WTC11 (cell line): ENCODE measurements at regions not wholly inside any gene's neighbourhood (a gene's known extent, or its start where the extent isn't known, plus 50 kb on each side); places are given as distances from the start of the nearest gene placed in this dataset.

ENCODE experiments used
- ATAC-seq: fragments of 200-7000 bp; cut with Tn5 transposase; 2 replicates; pipeline ENCODE4 v1.10.0; 2021; ENCODE audit warnings: mild to moderate bottlenecking, moderate library complexity
- CTCF ChIA-PET: fragments of 300-600 bp; sonication (Branson Sonifier 250); formaldehyde crosslinking; loops from one replicate; lab custom pipeline; 2021; ENCODE audit warnings: antibody characterized with exemption; lab: Charles Lee
- POLR2A ChIA-PET: fragments of 350-600 bp; sonication (Branson Sonifier 250); formaldehyde crosslinking; loops from one replicate; lab custom pipeline; 2021; ENCODE audit warnings: antibody characterized with exemption; lab: Charles Lee
- DNase-seq: peaks from one replicate; pipeline ENCODE4 v3.0.0; 2021; ENCODE audit warnings: low spot score
- H3K27ac Mint-ChIP-seq: 2 replicates; pipeline ENCODE4 v1.8.0; 2021; ENCODE audit warnings: mixed read lengths
- H3K27me3 Mint-ChIP-seq: 2 replicates; pipeline ENCODE4 v1.8.0; 2021; ENCODE audit warnings: low read depth, mild to moderate bottlenecking, moderate library complexity, mixed read lengths
- H3K36me3 Mint-ChIP-seq: 2 replicates; pipeline ENCODE4 v1.8.0; 2021; ENCODE audit warnings: mixed read lengths
- H3K4me1 Mint-ChIP-seq: 2 replicates; pipeline ENCODE4 v1.8.0; 2022; ENCODE audit warnings: mixed read lengths
- H3K4me3 Mint-ChIP-seq: 2 replicates; pipeline ENCODE4 v1.8.0; 2021; ENCODE audit warnings: mild to moderate bottlenecking, moderate library complexity, mixed read lengths
- H3K9me3 Mint-ChIP-seq: 2 replicates; pipeline ENCODE4 v1.8.0; 2021; ENCODE audit warnings: mixed read lengths
- CBFB ChIP-seq: sonication (generic); formaldehyde crosslinking; IDR thresholded peaks from 2 replicates; pipeline ENCODE4 v1.8.1; 2022; ENCODE audit warnings: mild to moderate bottlenecking, low read depth, missing genetic modification reagents
- CREB1 ChIP-seq: sonication (generic); formaldehyde crosslinking; IDR thresholded peaks from 2 replicates; pipeline ENCODE4 v1.8.0; 2023; ENCODE audit warnings: mild to moderate bottlenecking, missing genetic modification reagents
- CREM ChIP-seq: sonication (generic); formaldehyde crosslinking; IDR thresholded peaks from 2 replicates; pipeline ENCODE4 v1.8.1; 2022; ENCODE audit warnings: mild to moderate bottlenecking, missing genetic modification reagents, moderate library complexity
- ESRRA ChIP-seq: sonication (generic); formaldehyde crosslinking; IDR thresholded peaks from 2 replicates; pipeline ENCODE4 v1.8.1; 2022; ENCODE audit warnings: mild to moderate bottlenecking, missing genetic modification reagents, borderline replicate concordance
- FOXJ3 ChIP-seq: sonication (generic); formaldehyde crosslinking; IDR thresholded peaks from 2 replicates; pipeline ENCODE4 v1.9.0; 2021; ENCODE audit warnings: missing genetic modification reagents, mild to moderate bottlenecking, borderline replicate concordance
- GRHL2 ChIP-seq: fragments of 250-450 bp; sonication (Bioruptor Pico); IDR thresholded peaks from 2 replicates; pipeline ENCODE4 v1.8.0; 2022; ENCODE audit warnings: mild to moderate bottlenecking, moderate library complexity; ENCODE audit not compliant: insufficient replicate concordance, severe bottlenecking
- GTF2I ChIP-seq: fragments of 250-450 bp; sonication (Bioruptor Pico); conservative IDR thresholded peaks from 2 replicates; pipeline ENCODE4 v1.4.0; 2021; ENCODE audit warnings: mild to moderate bottlenecking
- KAT7 ChIP-seq: sonication (generic); formaldehyde crosslinking; IDR thresholded peaks from 2 replicates; pipeline ENCODE4 v1.8.1; 2023; ENCODE audit warnings: missing genetic modification reagents, mild to moderate bottlenecking, borderline replicate concordance
- NR1H2 ChIP-seq: sonication (generic); formaldehyde crosslinking; IDR thresholded peaks from 2 replicates; pipeline ENCODE4 v1.9.0; 2021; ENCODE audit warnings: mild to moderate bottlenecking, moderate library complexity, missing genetic modification reagents
- NR2C2 ChIP-seq: sonication (generic); formaldehyde crosslinking; IDR thresholded peaks from 2 replicates; pipeline ENCODE4 v1.8.0; 2022; ENCODE audit warnings: mild to moderate bottlenecking, missing genetic modification reagents
- RELA ChIP-seq: sonication (generic); formaldehyde crosslinking; IDR thresholded peaks from 2 replicates; pipeline ENCODE4 v1.8.1; 2022; ENCODE audit warnings: missing genetic modification reagents, mild to moderate bottlenecking, borderline replicate concordance
- SMAD4 ChIP-seq: sonication (generic); formaldehyde crosslinking; IDR thresholded peaks from 2 replicates; pipeline ENCODE4 v1.8.0; 2022; ENCODE audit warnings: mild to moderate bottlenecking, missing genetic modification reagents
- STAT6 ChIP-seq: sonication (generic); formaldehyde crosslinking; conservative IDR thresholded peaks from 2 replicates; pipeline ENCODE4 v1.8.1; 2023; ENCODE audit warnings: mild to moderate bottlenecking, low read depth, missing genetic modification reagents, moderate library complexity
- TEAD1 ChIP-seq: sonication (generic); formaldehyde crosslinking; IDR thresholded peaks from 2 replicates; pipeline ENCODE4 v1.8.0; 2022; ENCODE audit warnings: mild to moderate bottlenecking, missing genetic modification reagents
- ZNF219 ChIP-seq: sonication (generic); formaldehyde crosslinking; IDR thresholded peaks from 2 replicates; pipeline ENCODE4 v1.8.0; 2023; ENCODE audit warnings: missing genetic modification reagents, mild to moderate bottlenecking, borderline replicate concordance
- ZNF396 ChIP-seq: fragments of 250-450 bp; sonication (Bioruptor Pico); IDR thresholded peaks from 2 replicates; pipeline ENCODE4 v1.8.0; 2021; ENCODE audit warnings: mild to moderate bottlenecking, moderate library complexity, borderline replicate concordance
- ZNF416 ChIP-seq: fragments of 250-450 bp; sonication (Bioruptor Pico); IDR thresholded peaks from 2 replicates; pipeline ENCODE4 v1.9.0; 2021; ENCODE audit warnings: mild to moderate bottlenecking, inconsistent platforms
- TF ChIP-seq, protein P1 (sequence below): fragments of 250-450 bp; sonication (Bioruptor Pico); IDR thresholded peaks from 2 replicates; pipeline ENCODE4 v1.9.0; 2021; ENCODE audit warnings: mild to moderate bottlenecking
- TF ChIP-seq, protein P2 (sequence below): sonication (generic); formaldehyde crosslinking; IDR thresholded peaks from 2 replicates; pipeline ENCODE4 v1.8.1; 2022; ENCODE audit warnings: low read depth, mild to moderate bottlenecking, moderate library complexity, missing genetic modification reagents, borderline replicate concordance
- TF ChIP-seq, protein P3 (sequence below): sonication (generic); formaldehyde crosslinking; IDR thresholded peaks from 2 replicates; pipeline ENCODE4 v1.8.1; 2022; ENCODE audit warnings: low read depth, missing genetic modification reagents, borderline replicate concordance
- TF ChIP-seq, protein P4 (sequence below): fragments of 200-600 bp; IDR thresholded peaks from 2 replicates; pipeline ENCODE4 v1.8.0; 2022; ENCODE audit warnings: antibody characterized with exemption

DNA sequence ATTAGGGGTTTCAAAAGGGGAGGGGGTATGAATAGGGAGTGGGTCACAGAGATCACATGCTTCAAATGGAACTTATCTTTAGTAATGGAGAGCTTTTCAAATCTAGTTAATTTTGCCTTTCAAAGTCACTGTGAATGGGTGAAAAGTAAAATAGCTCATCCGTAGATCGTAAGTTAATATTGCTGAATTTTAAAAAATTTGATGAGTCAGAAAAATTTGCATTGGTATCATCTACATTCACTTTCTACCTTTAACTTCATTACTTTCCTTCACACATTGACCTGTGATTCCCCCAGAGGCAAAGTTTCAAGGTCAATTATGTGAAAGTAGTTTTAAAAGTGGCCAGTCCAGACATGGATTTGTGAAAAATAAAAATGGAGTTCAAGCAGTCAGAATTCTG, 139.0 kb upstream of the SLC35B3 start (continued):
- TF ChIP-seq GRHL2: no peak
- no peak for TF ChIP-seq ZNF219 (CRISPR knock-in tag)
- TF ChIP-seq NR2C2: no peak
- TF ChIP-seq, protein P1, sequence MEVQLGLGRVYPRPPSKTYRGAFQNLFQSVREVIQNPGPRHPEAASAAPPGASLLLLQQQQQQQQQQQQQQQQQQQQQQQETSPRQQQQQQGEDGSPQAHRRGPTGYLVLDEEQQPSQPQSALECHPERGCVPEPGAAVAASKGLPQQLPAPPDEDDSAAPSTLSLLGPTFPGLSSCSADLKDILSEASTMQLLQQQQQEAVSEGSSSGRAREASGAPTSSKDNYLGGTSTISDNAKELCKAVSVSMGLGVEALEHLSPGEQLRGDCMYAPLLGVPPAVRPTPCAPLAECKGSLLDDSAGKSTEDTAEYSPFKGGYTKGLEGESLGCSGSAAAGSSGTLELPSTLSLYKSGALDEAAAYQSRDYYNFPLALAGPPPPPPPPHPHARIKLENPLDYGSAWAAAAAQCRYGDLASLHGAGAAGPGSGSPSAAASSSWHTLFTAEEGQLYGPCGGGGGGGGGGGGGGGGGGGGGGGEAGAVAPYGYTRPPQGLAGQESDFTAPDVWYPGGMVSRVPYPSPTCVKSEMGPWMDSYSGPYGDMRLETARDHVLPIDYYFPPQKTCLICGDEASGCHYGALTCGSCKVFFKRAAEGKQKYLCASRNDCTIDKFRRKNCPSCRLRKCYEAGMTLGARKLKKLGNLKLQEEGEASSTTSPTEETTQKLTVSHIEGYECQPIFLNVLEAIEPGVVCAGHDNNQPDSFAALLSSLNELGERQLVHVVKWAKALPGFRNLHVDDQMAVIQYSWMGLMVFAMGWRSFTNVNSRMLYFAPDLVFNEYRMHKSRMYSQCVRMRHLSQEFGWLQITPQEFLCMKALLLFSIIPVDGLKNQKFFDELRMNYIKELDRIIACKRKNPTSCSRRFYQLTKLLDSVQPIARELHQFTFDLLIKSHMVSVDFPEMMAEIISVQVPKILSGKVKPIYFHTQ (CRISPR knock-in tag): no peak
- TF ChIP-seq, protein P2, sequence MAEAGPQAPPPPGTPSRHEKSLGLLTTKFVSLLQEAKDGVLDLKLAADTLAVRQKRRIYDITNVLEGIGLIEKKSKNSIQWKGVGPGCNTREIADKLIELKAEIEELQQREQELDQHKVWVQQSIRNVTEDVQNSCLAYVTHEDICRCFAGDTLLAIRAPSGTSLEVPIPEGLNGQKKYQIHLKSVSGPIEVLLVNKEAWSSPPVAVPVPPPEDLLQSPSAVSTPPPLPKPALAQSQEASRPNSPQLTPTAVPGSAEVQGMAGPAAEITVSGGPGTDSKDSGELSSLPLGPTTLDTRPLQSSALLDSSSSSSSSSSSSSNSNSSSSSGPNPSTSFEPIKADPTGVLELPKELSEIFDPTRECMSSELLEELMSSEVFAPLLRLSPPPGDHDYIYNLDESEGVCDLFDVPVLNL: no peak
- no peak for TF ChIP-seq CREB1 (CRISPR knock-in tag)

GRCh38 chr6:8570256-8570920, 135.0 kb upstream of the SLC35B3 start:
- Mint-ChIP-seq H3K9me3 (no peaks in the 10 kb centered on the region), H3K27ac (no peak overlapping the region), H3K27me3 (no peaks in the 10 kb centered on the region), H3K36me3 (no peaks in the 10 kb centered on the region), H3K4me3 (no peak overlapping the region), H3K4me1 (no peaks in the 10 kb centered on the region)
- ATAC-seq (no peak), DNase-seq (no peak)
- TF ChIP-seq ZNF416 (CRISPR knock-in tag) (no peak), SMAD4 (CRISPR knock-in tag) (no peak), STAT6 (no peak), RELA (CRISPR knock-in tag) (no peak), ZNF396 (CRISPR knock-in tag) (no peak), GTF2I (no peak), FOXJ3 (CRISPR knock-in tag) (no peak), GRHL2 (no peak), CBFB (CRISPR knock-in tag) (no peak), KAT7 (no peak), CREM (CRISPR knock-in tag) (no peak), NR1H2 (CRISPR knock-in tag) (no peak), TEAD1 (no peak), ESRRA (no peak)
- TF ChIP-seq, protein P3, sequence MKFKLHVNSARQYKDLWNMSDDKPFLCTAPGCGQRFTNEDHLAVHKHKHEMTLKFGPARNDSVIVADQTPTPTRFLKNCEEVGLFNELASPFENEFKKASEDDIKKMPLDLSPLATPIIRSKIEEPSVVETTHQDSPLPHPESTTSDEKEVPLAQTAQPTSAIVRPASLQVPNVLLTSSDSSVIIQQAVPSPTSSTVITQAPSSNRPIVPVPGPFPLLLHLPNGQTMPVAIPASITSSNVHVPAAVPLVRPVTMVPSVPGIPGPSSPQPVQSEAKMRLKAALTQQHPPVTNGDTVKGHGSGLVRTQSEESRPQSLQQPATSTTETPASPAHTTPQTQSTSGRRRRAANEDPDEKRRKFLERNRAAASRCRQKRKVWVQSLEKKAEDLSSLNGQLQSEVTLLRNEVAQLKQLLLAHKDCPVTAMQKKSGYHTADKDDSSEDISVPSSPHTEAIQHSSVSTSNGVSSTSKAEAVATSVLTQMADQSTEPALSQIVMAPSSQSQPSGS (CRISPR knock-in tag): no peak
- TF ChIP-seq, protein P4, sequence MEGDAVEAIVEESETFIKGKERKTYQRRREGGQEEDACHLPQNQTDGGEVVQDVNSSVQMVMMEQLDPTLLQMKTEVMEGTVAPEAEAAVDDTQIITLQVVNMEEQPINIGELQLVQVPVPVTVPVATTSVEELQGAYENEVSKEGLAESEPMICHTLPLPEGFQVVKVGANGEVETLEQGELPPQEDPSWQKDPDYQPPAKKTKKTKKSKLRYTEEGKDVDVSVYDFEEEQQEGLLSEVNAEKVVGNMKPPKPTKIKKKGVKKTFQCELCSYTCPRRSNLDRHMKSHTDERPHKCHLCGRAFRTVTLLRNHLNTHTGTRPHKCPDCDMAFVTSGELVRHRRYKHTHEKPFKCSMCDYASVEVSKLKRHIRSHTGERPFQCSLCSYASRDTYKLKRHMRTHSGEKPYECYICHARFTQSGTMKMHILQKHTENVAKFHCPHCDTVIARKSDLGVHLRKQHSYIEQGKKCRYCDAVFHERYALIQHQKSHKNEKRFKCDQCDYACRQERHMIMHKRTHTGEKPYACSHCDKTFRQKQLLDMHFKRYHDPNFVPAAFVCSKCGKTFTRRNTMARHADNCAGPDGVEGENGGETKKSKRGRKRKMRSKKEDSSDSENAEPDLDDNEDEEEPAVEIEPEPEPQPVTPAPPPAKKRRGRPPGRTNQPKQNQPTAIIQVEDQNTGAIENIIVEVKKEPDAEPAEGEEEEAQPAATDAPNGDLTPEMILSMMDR: no peak
- ChIA-PET POLR2A (no interaction called here), CTCF (interaction anchor here (1.4 to 1.8 kb wide), 2 partner anchors 20 to 89 kb away, joined by 4 to 8 read pairs; no protein-coding TSS in a partner anchor)
